Aorta (tissue), 5 donors: ENCODE measurements at regions not wholly inside any gene's neighbourhood (a gene's known extent, or its start where the extent isn't known, plus 50 kb on each side); places are given as distances from the start of the nearest gene placed in this dataset.

Experiments used
- ATAC-seq: fragments of 200-7000 bp; cut with Tn5 transposase; one replicate; pipeline ENCODE4 v1.9.1; 2022; ENCODE audit warnings: moderate library complexity; ENCODE audit not compliant: low FRiP score
- DNase-seq, 2 donors: peaks; one replicate each; pipeline ENCODE4 v3.0.0-alpha.2; 2020
- H3K27ac ChIP-seq, 2 donors: one replicate each; pipeline ENCODE4 v1.5.1; 2013; ENCODE audit warnings: low read length in 2 of 2, mild to moderate bottlenecking in 2 of 2, moderate library complexity in 2 of 2, control low read depth in 1 of 2, inconsistent platforms in 1 of 2, low read depth in 1 of 2
- H3K27me3 ChIP-seq, 2 donors: one replicate each; pipeline ENCODE4 v1.6.1; 2013; ENCODE audit warnings: control low read depth in 1 of 2, low read length in 1 of 2, mild to moderate bottlenecking in 1 of 2, moderate library complexity in 1 of 2; ENCODE audit not compliant: insufficient read depth in 2 of 2, control insufficient read depth in 1 of 2
- H3K36me3 ChIP-seq, 2 donors: one replicate each; pipeline ENCODE4 v1.6.1; 2013; ENCODE audit warnings: control low read depth in 1 of 2, low read length in 1 of 2, mild to moderate bottlenecking in 1 of 2; ENCODE audit not compliant: insufficient read depth in 2 of 2, control insufficient read depth in 1 of 2
- H3K4me1 ChIP-seq, 2 donors: one replicate each; pipeline ENCODE4 v1.6.1; 2013; ENCODE audit warnings: low read length in 2 of 2, control low read depth in 1 of 2, mild to moderate bottlenecking in 1 of 2, moderate library complexity in 1 of 2; ENCODE audit not compliant: insufficient read depth in 2 of 2, control insufficient read depth in 1 of 2
- H3K4me3 ChIP-seq, 2 donors: one replicate each; pipeline ENCODE4 v1.5.1; 2013; ENCODE audit warnings: low read length in 2 of 2, control low read depth in 1 of 2, mild to moderate bottlenecking in 1 of 2
- H3K9me3 ChIP-seq: one replicate; pipeline ENCODE4 v1.6.1; 2013; ENCODE audit warnings: mild to moderate bottlenecking, low read length; ENCODE audit not compliant: control insufficient read depth
- WGBS, 2 donors: extraction: QIAGEN DNeasy Blood & Tissue Kit; methylation state at CpG; one replicate each; pipeline ENCODE4 v1.1.7; 2013; 5-methylcytosine and 5-hydroxymethylcytosine counted together
- intact Hi-C, 2 donors: fragments of 100-400 bp; cut with DNase I; formaldehyde crosslinking; loops; one replicate each; pipeline versions ENCODE4 v1.14.2 to v1.15.0; 2022
- donor health status: healthy with polysubstance abuse.
- donor health status: Bipolar disorder and iron deficiency.
- donor health status: DM: no; HTN: no; CAD: no.
- donor health status: DM: no; HTN: no; CAD: no.
- donor health status: DM: yes; HTN: yes; CAD: no.

- no peak overlapping the region for H3K27ac ChIP-seq
- H3K27me3 ChIP-seq: no peaks in the 10 kb centered on the region
- intact Hi-C loops: no loop called here
- no peaks in the 10 kb centered on the region for H3K4me1 ChIP-seq
- no peak overlapping the region for H3K4me3 ChIP-seq
- H3K9me3 ChIP-seq: no peaks in the 10 kb centered on the region
- 29 to 56% methylated on average over 1 of the region's 1 CpG for WGBS, 2 donors
- DNase-seq (no peak), ATAC-seq (no peak)
- no peaks in the 10 kb centered on the region for H3K36me3 ChIP-seq
Observed at GRCh38 chr10:105879401-105879800, 1238.3 kb downstream of the SORCS3 start.

- WGBS, 2 donors: 72 to 78% methylated on average over 2 of the region's 2 CpGs
- H3K4me3 ChIP-seq: no peak overlapping the region
- no peak overlapping the region for H3K27ac ChIP-seq
- H3K36me3 ChIP-seq: no peaks in the 10 kb centered on the region
- no peak for ATAC-seq
- no peaks in the 10 kb centered on the region for H3K9me3 ChIP-seq
- intact Hi-C loops: no loop called here
- no peak for DNase-seq
- H3K4me1 ChIP-seq: no peaks in the 10 kb centered on the region
- H3K27me3 ChIP-seq: no peaks in the 10 kb centered on the region
Observed at GRCh38 chr10:105875050-105875449, 1234.0 kb downstream of the SORCS3 start.

- no peak for ATAC-seq
Observed at GRCh38 chr10:105872665-105873064, 1231.6 kb downstream of the SORCS3 start.

GRCh38 chr10:105868935-105869334 lies 1227.8 kb downstream of the SORCS3 start:
- no peaks in the 10 kb centered on the region for H3K27me3 ChIP-seq
- intact Hi-C loops: no loop called here
- H3K9me3 ChIP-seq: no peaks in the 10 kb centered on the region
- no peak overlapping the region for H3K4me3 ChIP-seq
- H3K27ac ChIP-seq: no peak overlapping the region
- no peak for ATAC-seq
- no peaks in the 10 kb centered on the region for H3K36me3 ChIP-seq
- WGBS, 2 donors: 76 to 93% methylated on average over 1 of the region's 1 CpG
- H3K4me1 ChIP-seq: no peaks in the 10 kb centered on the region
- DNase-seq: no peak

More at GRCh38 chr10:105872665-105873064, 1231.6 kb downstream of the SORCS3 start:
- H3K27ac ChIP-seq: no peak overlapping the region
- H3K9me3 ChIP-seq: no peaks in the 10 kb centered on the region
- H3K27me3 ChIP-seq: no peaks in the 10 kb centered on the region
- H3K36me3 ChIP-seq: no peaks in the 10 kb centered on the region
- WGBS, 2 donors: 63 to 67% methylated on average over 4 of the region's 4 CpGs
- H3K4me1 ChIP-seq: no peaks in the 10 kb centered on the region
- intact Hi-C loops: loop anchor here in 1 of 2 donors (5.0 kb wide), 1 partner anchor 225 kb away; no protein-coding TSS in a partner anchor
- no peak overlapping the region for H3K4me3 ChIP-seq
- DNase-seq: no peak

- Histone ChIP-seq H3K36me3 (no peaks in the 10 kb centered on the region), H3K9me3 (no peaks in the 10 kb centered on the region), H3K27me3 (no peaks in the 10 kb centered on the region), H3K4me1 (no peaks in the 10 kb centered on the region), H3K27ac (no peak overlapping the region), H3K4me3 (no peak overlapping the region)
- DNase-seq: no peak
- WGBS, 2 donors: 88 to 92% methylated on average over 2 of the region's 2 CpGs
- intact Hi-C loops: no loop called here
- no peak for ATAC-seq
Observed at GRCh38 chr10:105864854-105865253, 1223.8 kb downstream of the SORCS3 start.

GRCh38 chr10:105857268-105858264 lies 1216.5 kb downstream of the SORCS3 start:
- ATAC-seq (no peak), DNase-seq (no peak)
- Histone ChIP-seq H3K4me1 (no peaks in the 10 kb centered on the region), H3K27me3 (no peaks in the 10 kb centered on the region), H3K27ac (no peak overlapping the region), H3K36me3 (no peaks in the 10 kb centered on the region), H3K4me3 (no peak overlapping the region), H3K9me3 (no peaks in the 10 kb centered on the region)
- 46 to 50% methylated on average over 4 of the region's 4 CpGs for WGBS, 2 donors
- intact Hi-C loops: no loop called here

GRCh38 chr10:105855791-105856190 lies 1214.7 kb downstream of the SORCS3 start:
- intact Hi-C loops: no loop called here
- no peaks in the 10 kb centered on the region for H3K36me3 ChIP-seq
- DNase-seq (no peak), ATAC-seq (no peak)
- H3K9me3 ChIP-seq: no peaks in the 10 kb centered on the region
- 64 to 77% methylated on average over 2 of the region's 2 CpGs for WGBS, 2 donors
- no peaks in the 10 kb centered on the region for H3K4me1 ChIP-seq
- no peak overlapping the region for H3K4me3 ChIP-seq
- H3K27ac ChIP-seq: no peak overlapping the region
- no peaks in the 10 kb centered on the region for H3K27me3 ChIP-seq

GRCh38 chr10:105844676-105845570 lies 1203.8 kb downstream of the SORCS3 start:
- no peaks in the 10 kb centered on the region for H3K27me3 ChIP-seq
- ATAC-seq: no peak
- no peak overlapping the region for H3K4me3 ChIP-seq
- intact Hi-C loops: no loop called here
- DNase-seq: no peak
- H3K27ac ChIP-seq: no peak overlapping the region
- WGBS, 2 donors: 65 to 71% methylated on average over 12 of the region's 12 CpGs
- H3K9me3 ChIP-seq: peaks cover 2% of the 10 kb centered on the region
- no peaks in the 10 kb centered on the region for H3K4me1 ChIP-seq
- no peaks in the 10 kb centered on the region for H3K36me3 ChIP-seq
